ENCODE measurements at regions not wholly inside any gene's neighbourhood (a gene's known extent, or its start where the extent isn't known, plus 50 kb on each side); places are given as distances from the start of the nearest gene placed in this dataset.

DNA sequence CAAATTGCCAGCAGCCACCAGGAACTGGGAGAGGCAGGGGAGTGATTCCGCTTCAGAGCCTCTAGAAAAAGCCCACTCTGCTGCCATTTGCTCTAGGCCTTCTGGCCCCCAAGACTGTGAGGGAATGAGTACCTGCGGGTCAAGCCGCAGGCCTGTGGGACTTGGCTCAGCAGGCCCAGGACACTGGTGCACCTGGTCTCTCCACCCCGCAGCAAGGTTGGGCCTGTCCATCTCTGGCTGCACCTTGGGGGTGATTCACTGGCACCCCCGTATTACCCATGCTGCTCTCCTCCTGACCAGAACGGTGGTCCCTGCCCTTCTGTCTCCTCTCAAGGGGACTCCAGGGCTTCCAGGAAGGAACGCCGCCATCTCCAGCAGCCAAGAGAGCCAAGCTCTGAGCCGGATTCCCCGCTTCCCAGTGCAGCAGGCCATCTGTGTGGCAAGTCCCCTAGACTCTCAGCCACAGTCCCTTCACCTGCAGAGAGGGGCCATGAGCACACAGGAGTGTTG lies 78.4 kb upstream of the OLFM1 start:
- no peak for DNase-seq (ENCODE audit: extremely low read depth, low read depth)
- TF ChIP-seq, protein P1, sequence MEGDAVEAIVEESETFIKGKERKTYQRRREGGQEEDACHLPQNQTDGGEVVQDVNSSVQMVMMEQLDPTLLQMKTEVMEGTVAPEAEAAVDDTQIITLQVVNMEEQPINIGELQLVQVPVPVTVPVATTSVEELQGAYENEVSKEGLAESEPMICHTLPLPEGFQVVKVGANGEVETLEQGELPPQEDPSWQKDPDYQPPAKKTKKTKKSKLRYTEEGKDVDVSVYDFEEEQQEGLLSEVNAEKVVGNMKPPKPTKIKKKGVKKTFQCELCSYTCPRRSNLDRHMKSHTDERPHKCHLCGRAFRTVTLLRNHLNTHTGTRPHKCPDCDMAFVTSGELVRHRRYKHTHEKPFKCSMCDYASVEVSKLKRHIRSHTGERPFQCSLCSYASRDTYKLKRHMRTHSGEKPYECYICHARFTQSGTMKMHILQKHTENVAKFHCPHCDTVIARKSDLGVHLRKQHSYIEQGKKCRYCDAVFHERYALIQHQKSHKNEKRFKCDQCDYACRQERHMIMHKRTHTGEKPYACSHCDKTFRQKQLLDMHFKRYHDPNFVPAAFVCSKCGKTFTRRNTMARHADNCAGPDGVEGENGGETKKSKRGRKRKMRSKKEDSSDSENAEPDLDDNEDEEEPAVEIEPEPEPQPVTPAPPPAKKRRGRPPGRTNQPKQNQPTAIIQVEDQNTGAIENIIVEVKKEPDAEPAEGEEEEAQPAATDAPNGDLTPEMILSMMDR (IDR thresholded peaks at IDR 0.05; ENCODE audit: low read depth, low read length): no peak

DNA sequence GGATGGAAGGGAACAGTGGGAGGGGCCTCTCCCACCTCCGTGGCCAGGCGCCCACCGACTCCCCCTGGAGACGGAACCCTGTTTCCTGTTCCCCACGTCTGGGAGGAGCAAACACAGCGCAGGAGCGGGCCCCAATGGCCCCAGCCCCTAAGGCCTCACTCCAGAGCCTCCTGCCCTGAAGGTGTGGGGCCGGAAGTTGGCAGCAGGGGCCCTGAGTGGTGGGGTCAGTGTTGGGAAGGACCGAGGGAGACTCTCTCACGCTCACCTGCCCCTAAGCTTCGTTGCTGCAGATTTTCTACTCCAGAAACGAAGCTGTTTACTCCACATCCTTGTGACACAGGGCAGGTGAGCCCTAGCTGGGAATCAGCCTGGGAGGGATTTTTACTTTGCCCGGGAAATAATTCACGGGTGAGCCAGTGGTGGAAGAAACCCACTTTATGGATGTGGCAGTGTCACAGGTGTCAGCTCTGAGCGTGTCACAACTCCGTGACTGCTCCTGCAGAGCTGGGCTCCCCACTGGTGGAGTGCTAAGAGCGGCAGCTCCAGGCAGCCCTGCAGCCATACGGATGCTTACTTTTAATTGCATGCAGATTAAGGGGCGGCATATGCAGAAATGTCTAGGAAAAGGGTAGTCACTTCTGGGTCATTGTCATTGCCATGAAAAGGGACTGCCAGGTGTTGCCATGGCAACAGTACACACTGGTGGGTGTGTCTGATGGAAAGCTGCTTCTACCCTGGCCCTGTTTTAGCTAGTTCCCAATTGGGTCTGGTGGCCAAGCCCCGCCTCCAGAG lies 77.5 kb upstream of the OLFM1 start:
- no peak for DNase-seq (ENCODE audit: extremely low read depth, low read depth)

DNA sequence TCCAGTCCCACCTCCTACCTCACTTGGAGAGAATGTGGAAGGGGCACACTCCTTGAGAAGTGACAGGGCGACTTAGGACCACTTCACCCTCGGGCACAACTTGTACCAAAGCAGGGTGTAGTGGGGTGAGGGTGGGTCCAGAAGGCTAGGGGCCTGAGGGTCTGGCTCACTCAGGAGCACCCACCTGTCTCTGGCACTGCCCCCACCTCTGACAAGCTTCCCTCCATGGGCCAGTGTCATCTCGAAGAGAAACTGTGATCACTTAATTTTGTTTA lies 76.9 kb upstream of the OLFM1 start:
- DNase-seq (ENCODE audit: extremely low read depth, low read depth): no peak
- TF ChIP-seq, protein P1 (IDR thresholded peaks at IDR 0.05; ENCODE audit: low read depth, low read length): no peak

More for the DNA sequence above, 77.5 kb upstream of the OLFM1 start:
- TF ChIP-seq, protein P1 (IDR thresholded peaks at IDR 0.05; ENCODE audit: low read depth, low read length): no peak

DNA sequence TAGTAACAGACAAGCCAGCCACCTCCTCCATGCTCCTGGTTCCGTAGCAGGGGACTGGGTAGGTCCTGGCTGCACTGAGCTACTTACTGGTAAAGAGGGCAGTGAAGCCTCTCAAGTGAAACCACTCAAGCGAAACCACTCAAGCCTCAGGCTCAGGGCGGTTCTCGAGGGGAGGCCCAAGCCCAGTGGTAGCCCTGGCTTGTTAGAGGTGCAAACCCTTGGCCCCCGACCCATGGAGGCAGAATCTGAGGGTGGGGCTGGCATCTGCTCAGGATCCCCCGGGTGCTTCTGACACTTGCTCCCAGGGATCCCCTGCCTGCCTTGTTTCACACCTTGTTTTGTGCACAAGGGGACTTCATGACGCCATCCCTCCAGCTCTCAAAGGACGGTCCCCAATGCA lies 76.5 kb upstream of the OLFM1 start:
- TF ChIP-seq, protein P1 (IDR thresholded peaks at IDR 0.05; ENCODE audit: low read depth, low read length): no peak
- DNase-seq (ENCODE audit: extremely low read depth, low read depth): no peak

DNA sequence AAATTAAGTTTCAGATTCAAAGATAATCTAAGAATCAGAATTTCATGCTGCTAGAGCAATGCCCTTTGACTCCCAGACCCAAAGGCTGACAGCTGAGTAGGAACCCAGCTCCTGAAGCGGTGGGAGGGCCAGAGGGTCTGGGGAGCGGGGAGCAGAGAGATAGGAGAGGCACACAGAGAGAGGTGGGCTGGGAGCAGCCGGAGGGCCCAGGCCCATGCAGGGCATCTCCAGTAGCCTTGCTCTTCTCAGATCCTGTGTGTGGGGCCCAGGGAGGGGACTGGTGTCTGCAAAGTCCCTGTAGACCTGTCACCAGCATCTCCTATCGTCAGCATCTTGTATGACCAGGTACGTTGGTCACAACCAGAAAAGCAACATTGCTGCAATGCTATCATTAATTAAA lies 75.3 kb upstream of the OLFM1 start:
- DNase-seq (ENCODE audit: extremely low read depth, low read depth): no peak
- TF ChIP-seq, protein P1 (IDR thresholded peaks at IDR 0.05; ENCODE audit: low read depth, low read length): no peak

DNA sequence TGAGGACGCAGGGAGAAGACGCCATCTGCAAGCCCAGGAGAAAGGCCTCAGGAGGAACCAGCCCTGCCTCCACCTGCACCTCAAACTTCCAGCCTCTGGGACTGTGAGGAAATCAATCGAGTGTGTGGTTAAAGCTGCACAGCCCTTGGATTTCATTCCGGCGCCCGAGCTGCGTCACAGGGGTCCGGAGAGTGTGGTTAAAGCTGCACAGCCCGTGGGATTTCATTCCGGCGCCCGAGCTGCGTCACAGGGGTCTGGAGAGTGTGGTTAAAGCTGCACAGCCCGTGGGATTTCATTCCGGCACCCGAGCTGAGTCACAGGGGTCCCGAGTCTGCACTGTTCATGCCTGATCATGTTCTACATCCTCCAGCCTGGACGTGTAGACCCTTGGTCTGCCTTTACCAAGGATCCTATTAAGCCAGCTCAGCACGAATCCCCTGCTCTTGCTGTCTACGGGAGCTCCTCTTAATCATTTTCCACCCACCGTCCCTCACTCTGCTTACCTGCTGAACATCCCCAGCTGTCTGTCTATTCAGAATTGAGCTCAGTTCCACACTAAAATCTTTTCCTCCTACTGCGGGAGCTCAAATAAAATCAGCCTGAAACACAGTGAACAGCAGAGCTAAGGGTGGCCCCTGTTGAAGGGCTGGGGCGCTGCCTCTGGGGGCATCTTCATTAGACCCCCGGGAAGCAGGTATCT lies 73.0 kb upstream of the OLFM1 start:
- DNase-seq (ENCODE audit: extremely low read depth, low read depth): no peak
- TF ChIP-seq, protein P1 (IDR thresholded peaks at IDR 0.05; ENCODE audit: low read depth, low read length): no peak

DNA sequence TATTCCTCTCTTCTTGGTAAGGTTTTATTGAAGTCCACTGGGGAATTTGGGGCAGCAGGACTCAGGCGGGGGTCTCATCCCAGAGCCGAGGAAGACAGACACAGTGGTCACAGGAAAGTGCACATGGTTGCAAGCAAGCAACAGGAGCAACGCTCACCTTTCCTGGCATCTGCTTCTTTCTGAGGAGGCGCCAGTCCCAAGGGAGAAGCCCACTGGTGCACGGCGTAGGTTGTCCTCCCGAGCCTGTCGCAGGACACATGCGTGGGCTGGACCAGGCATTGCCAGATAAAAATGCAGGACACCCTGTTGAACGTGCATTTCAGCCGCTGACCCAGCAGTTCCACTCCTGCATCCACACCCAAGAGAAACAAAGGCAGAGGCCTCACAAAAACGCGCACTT lies 72.4 kb upstream of the OLFM1 start:
- DNase-seq (ENCODE audit: extremely low read depth, low read depth): no peak
- TF ChIP-seq, protein P1 (IDR thresholded peaks at IDR 0.05; ENCODE audit: low read depth, low read length): no peak

Measured in AG09319 (cell line).